ENCODE measurements at regions not wholly inside any gene's neighbourhood (a gene's known extent, or its start where the extent isn't known, plus 50 kb on each side); places are given as distances from the start of the nearest gene placed in this dataset.

DNA sequence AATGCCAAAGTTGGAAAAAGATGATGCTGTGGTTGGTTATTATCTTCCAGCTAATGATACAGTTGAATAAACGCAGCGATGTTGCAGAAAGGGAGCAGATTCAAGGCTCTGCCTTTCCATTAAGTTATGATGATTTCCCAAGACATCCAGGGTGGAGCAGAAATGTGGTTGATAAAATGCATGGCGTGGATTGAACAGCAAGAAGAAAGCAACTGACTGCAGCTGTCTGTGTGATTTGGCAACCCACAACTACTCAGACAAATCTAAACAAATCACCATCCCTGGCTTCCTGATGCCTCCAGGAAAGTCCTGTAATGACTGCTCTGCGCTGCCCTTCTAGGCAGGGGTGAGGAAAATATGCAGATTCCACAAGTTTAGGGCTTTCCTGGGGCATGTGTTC is 166.3 kb downstream of the NRP2 start:
- ChIA-PET POLR2A (no interaction called here), CTCF (interaction anchor here (1.6 kb wide), 1 partner anchor 99 kb away, joined by 4 read pairs; no protein-coding TSS in a partner anchor)
- no peak overlapping the region for H3K4me3 ChIP-seq (ENCODE audit: low read depth, low read length)
- DNase-seq (ENCODE audit: low read depth, low spot score): no peak
- TF ChIP-seq, protein P1, sequence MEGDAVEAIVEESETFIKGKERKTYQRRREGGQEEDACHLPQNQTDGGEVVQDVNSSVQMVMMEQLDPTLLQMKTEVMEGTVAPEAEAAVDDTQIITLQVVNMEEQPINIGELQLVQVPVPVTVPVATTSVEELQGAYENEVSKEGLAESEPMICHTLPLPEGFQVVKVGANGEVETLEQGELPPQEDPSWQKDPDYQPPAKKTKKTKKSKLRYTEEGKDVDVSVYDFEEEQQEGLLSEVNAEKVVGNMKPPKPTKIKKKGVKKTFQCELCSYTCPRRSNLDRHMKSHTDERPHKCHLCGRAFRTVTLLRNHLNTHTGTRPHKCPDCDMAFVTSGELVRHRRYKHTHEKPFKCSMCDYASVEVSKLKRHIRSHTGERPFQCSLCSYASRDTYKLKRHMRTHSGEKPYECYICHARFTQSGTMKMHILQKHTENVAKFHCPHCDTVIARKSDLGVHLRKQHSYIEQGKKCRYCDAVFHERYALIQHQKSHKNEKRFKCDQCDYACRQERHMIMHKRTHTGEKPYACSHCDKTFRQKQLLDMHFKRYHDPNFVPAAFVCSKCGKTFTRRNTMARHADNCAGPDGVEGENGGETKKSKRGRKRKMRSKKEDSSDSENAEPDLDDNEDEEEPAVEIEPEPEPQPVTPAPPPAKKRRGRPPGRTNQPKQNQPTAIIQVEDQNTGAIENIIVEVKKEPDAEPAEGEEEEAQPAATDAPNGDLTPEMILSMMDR (IDR thresholded peaks at IDR 0.05; ENCODE audit: insufficient read depth, low read length, missing control alignments): no peak
